GM23338 (cell line): ENCODE measurements at regions not wholly inside any gene's neighbourhood (a gene's known extent, or its start where the extent isn't known, plus 50 kb on each side); places are given as distances from the start of the nearest gene placed in this dataset.

Experiments used
- ATAC-seq: fragments of 200-7000 bp; cut with Tn5 transposase; 3 replicates; pipeline ENCODE4 v1.9.1; 2020
- DNase-seq: peaks from one replicate; pipeline ENCODE4 v3.0.0-alpha.2; 2015; ENCODE audit warnings: low spot score
- H2AFZ ChIP-seq: fragments of 200-600 bp; sonication (generic); 2 replicates; pipeline ENCODE4 v1.8.0; 2016; ENCODE audit warnings: antibody characterized with exemption, mild to moderate bottlenecking, moderate library complexity
- H3F3A ChIP-seq: fragments of 200-600 bp; sonication (generic); replicated peaks from 2 replicates; pipeline ENCODE4 v1.8.0; 2017; ENCODE audit warnings: antibody characterized with exemption, mixed run types, low read depth
- H3K27ac ChIP-seq: fragments of 200-600 bp; sonication (generic); 2 replicates; pipeline ENCODE4 v1.6.1; 2016; ENCODE audit warnings: low read depth
- H3K27me3 ChIP-seq: fragments of 200-600 bp; sonication (generic); 2 replicates; pipeline ENCODE4 v1.8.0; 2016; ENCODE audit warnings: mild to moderate bottlenecking, mixed run types, moderate library complexity; ENCODE audit not compliant: insufficient read depth
- H3K36me3 ChIP-seq: fragments of 200-600 bp; sonication (generic); 2 replicates; pipeline ENCODE4 v1.8.0; 2016; ENCODE audit warnings: mild to moderate bottlenecking; ENCODE audit not compliant: insufficient read depth
- H3K4me1 ChIP-seq: fragments of 200-600 bp; sonication (generic); 2 replicates; pipeline ENCODE4 v1.8.0; 2016; ENCODE audit warnings: mild to moderate bottlenecking, moderate library complexity; ENCODE audit not compliant: insufficient read depth
- H3K4me2 ChIP-seq: fragments of 200-600 bp; sonication (generic); 2 replicates; pipeline ENCODE4 v1.7.1; 2017; ENCODE audit warnings: mixed run types
- H3K4me3 ChIP-seq: fragments of 200-600 bp; sonication (generic); 2 replicates; pipeline ENCODE4 v1.6.1; 2016; ENCODE audit warnings: mixed run types
- H3K79me2 ChIP-seq: fragments of 200-600 bp; sonication (generic); replicated peaks from 2 replicates; pipeline ENCODE4 v1.8.0; 2017; ENCODE audit warnings: mild to moderate bottlenecking; ENCODE audit not compliant: insufficient read depth
- H3K9me2 ChIP-seq: fragments of 200-600 bp; sonication (generic); 2 replicates; pipeline ENCODE4 v1.8.0; 2017; ENCODE audit not compliant: insufficient read depth
- H4K20me1 ChIP-seq: fragments of 200-600 bp; sonication (generic); replicated peaks from 2 replicates; pipeline ENCODE4 v1.8.0; 2017; ENCODE audit warnings: mild to moderate bottlenecking; ENCODE audit not compliant: insufficient read depth
- H3K27ac Mint-ChIP-seq: 2 replicates; pipeline ENCODE4 v1.8.0; 2020; ENCODE audit warnings: inconsistent platforms, mild to moderate bottlenecking, moderate library complexity, mixed read lengths
- H3K27me3 Mint-ChIP-seq: 3 replicates; pipeline ENCODE4 v1.8.0; 2022; ENCODE audit warnings: low read depth, mild to moderate bottlenecking, moderate library complexity, mixed read lengths, inconsistent platforms; ENCODE audit not compliant: insufficient read depth, poor library complexity
- H3K36me3 Mint-ChIP-seq: 3 replicates; pipeline ENCODE4 v1.8.0; 2021; ENCODE audit warnings: low read depth, mild to moderate bottlenecking, inconsistent platforms, moderate library complexity, mixed read lengths
- H3K4me1 Mint-ChIP-seq: 3 replicates; pipeline ENCODE4 v1.8.0; 2020; ENCODE audit warnings: mild to moderate bottlenecking, inconsistent platforms, mixed read lengths
- H3K4me3 Mint-ChIP-seq: 3 replicates; pipeline ENCODE4 v1.8.0; 2021; ENCODE audit warnings: moderate library complexity, mild to moderate bottlenecking, inconsistent platforms, mixed read lengths
- H3K9me3 Mint-ChIP-seq: 3 replicates; pipeline ENCODE4 v1.8.0; 2020; ENCODE audit warnings: moderate library complexity, mild to moderate bottlenecking, inconsistent platforms, mixed read lengths
- EZH2 ChIP-seq: fragments of 200-600 bp; sonication (generic); IDR thresholded peaks from one replicate; pipeline ENCODE4 v1.8.0; 2017; ENCODE audit warnings: antibody characterized with exemption, mild to moderate bottlenecking, low read depth; ENCODE audit not compliant: unreplicated experiment
- NANOG ChIP-seq: IDR thresholded peaks from 2 replicates; pipeline ENCODE4 v1.6.1; 2016; ENCODE audit warnings: antibody characterized with exemption, borderline replicate concordance
- REST ChIP-seq: IDR thresholded peaks from one replicate; pipeline ENCODE4 v1.6.1; 2018; ENCODE audit warnings: antibody characterized with exemption; ENCODE audit not compliant: unreplicated experiment
- STAT1 ChIP-seq: IDR thresholded peaks from one replicate; pipeline ENCODE4 v1.6.1; 2016; ENCODE audit warnings: antibody characterized with exemption; ENCODE audit not compliant: unreplicated experiment
- ZNF114 ChIP-seq: fragments of 250-450 bp; sonication (Bioruptor Pico); IDR thresholded peaks from 2 replicates; pipeline ENCODE4 v1.5.0; 2020; ENCODE audit warnings: mild to moderate bottlenecking, moderate library complexity
- ZNF331 ChIP-seq: fragments of 250-450 bp; sonication (Bioruptor Pico); IDR thresholded peaks from 2 replicates; pipeline ENCODE4 v1.5.0; 2020; ENCODE audit warnings: low read depth, mild to moderate bottlenecking, moderate library complexity
- TF ChIP-seq, protein P1 (sequence below): IDR thresholded peaks from 2 replicates; pipeline ENCODE4 v1.6.1; 2016; ENCODE audit warnings: antibody characterized with exemption
- TF ChIP-seq, protein P2 (sequence below): fragments of 250-450 bp; sonication (Bioruptor Pico); IDR thresholded peaks from 2 replicates; pipeline ENCODE4 v1.5.0; 2020; ENCODE audit warnings: mild to moderate bottlenecking, moderate library complexity

- H4K20me1 ChIP-seq = no peaks in the 10 kb centered on the region
- TF ChIP-seq ZNF331 (CRISPR knock-in tag) (no peak), REST (no peak)
- no peaks in the 10 kb centered on the region for H3K36me3 ChIP-seq
- DNase-seq (no peak), ATAC-seq (no peak)
- Mint-ChIP-seq H3K36me3 (no peaks in the 10 kb centered on the region; the same call in 2 of the 3 replicates), H3K9me3 (no peaks in the 10 kb centered on the region), H3K27ac (no peak overlapping the region; the same call in 1 of the 2 replicates), H3K27me3 (no peaks in the 10 kb centered on the region), H3K4me1 (peaks cover 35% of the 10 kb centered on the region), H3K4me3 (no peak overlapping the region)
- H2AFZ ChIP-seq = peak overlapping the region; percentile 12; the same call in 1 of the 2 replicates
- H3K79me2 ChIP-seq = no peaks in the 10 kb centered on the region
- H3K27ac ChIP-seq = no peak overlapping the region
- no peak overlapping the region for H3K4me3 ChIP-seq
- no peaks in the 10 kb centered on the region for H3K9me2 ChIP-seq
- H3K27me3 ChIP-seq = no peaks in the 10 kb centered on the region
- no peaks in the 10 kb centered on the region for H3F3A ChIP-seq
- no peak overlapping the region for H3K4me2 ChIP-seq
- peaks cover 19% of the 10 kb centered on the region for H3K4me1 ChIP-seq
Measured at GRCh38 chr3:177424521-177424920, 227.2 kb upstream of the TBL1XR1 start.

DNA sequence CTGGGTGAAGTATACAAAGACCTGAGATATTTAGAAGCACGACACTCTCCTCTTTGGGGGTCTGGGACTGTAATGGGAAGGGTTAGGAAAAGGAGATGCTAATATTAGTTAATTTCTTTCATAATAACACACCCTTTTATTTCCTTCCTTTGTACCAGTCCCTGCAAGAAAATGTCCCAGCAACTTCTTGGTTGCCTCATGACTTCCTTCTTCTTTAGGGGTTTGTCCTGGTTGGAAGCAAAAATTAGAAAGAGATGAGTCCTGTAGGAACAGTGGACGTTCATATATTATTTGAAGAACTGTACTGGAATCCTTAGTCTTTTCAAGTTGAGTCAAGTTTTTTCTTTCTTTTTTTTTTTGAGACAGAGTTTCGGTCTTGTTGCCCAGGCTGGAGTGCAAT is 227.8 kb upstream of the TBL1XR1 start:
- no peak for DNase-seq
- Histone ChIP-seq H3K9me2 (no peaks in the 10 kb centered on the region), H3F3A (no peaks in the 10 kb centered on the region), H3K27me3 (no peaks in the 10 kb centered on the region), H3K36me3 (no peaks in the 10 kb centered on the region), H2AFZ (no peak overlapping the region; the same call in 1 of the 2 replicates), H3K4me3 (no peak overlapping the region), H3K27ac (no peak overlapping the region), H3K79me2 (no peaks in the 10 kb centered on the region), H4K20me1 (no peaks in the 10 kb centered on the region), H3K4me1 (peaks cover 25% of the 10 kb centered on the region), H3K4me2 (no peak overlapping the region)
- no peak for TF ChIP-seq ZNF114 (CRISPR knock-in tag)
- TF ChIP-seq, protein P1, sequence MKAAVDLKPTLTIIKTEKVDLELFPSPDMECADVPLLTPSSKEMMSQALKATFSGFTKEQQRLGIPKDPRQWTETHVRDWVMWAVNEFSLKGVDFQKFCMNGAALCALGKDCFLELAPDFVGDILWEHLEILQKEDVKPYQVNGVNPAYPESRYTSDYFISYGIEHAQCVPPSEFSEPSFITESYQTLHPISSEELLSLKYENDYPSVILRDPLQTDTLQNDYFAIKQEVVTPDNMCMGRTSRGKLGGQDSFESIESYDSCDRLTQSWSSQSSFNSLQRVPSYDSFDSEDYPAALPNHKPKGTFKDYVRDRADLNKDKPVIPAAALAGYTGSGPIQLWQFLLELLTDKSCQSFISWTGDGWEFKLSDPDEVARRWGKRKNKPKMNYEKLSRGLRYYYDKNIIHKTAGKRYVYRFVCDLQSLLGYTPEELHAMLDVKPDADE = no peak
- no peak for TF ChIP-seq EZH2
- TF ChIP-seq NANOG = no peak
- no peak for TF ChIP-seq STAT1
- TF ChIP-seq, protein P2, sequence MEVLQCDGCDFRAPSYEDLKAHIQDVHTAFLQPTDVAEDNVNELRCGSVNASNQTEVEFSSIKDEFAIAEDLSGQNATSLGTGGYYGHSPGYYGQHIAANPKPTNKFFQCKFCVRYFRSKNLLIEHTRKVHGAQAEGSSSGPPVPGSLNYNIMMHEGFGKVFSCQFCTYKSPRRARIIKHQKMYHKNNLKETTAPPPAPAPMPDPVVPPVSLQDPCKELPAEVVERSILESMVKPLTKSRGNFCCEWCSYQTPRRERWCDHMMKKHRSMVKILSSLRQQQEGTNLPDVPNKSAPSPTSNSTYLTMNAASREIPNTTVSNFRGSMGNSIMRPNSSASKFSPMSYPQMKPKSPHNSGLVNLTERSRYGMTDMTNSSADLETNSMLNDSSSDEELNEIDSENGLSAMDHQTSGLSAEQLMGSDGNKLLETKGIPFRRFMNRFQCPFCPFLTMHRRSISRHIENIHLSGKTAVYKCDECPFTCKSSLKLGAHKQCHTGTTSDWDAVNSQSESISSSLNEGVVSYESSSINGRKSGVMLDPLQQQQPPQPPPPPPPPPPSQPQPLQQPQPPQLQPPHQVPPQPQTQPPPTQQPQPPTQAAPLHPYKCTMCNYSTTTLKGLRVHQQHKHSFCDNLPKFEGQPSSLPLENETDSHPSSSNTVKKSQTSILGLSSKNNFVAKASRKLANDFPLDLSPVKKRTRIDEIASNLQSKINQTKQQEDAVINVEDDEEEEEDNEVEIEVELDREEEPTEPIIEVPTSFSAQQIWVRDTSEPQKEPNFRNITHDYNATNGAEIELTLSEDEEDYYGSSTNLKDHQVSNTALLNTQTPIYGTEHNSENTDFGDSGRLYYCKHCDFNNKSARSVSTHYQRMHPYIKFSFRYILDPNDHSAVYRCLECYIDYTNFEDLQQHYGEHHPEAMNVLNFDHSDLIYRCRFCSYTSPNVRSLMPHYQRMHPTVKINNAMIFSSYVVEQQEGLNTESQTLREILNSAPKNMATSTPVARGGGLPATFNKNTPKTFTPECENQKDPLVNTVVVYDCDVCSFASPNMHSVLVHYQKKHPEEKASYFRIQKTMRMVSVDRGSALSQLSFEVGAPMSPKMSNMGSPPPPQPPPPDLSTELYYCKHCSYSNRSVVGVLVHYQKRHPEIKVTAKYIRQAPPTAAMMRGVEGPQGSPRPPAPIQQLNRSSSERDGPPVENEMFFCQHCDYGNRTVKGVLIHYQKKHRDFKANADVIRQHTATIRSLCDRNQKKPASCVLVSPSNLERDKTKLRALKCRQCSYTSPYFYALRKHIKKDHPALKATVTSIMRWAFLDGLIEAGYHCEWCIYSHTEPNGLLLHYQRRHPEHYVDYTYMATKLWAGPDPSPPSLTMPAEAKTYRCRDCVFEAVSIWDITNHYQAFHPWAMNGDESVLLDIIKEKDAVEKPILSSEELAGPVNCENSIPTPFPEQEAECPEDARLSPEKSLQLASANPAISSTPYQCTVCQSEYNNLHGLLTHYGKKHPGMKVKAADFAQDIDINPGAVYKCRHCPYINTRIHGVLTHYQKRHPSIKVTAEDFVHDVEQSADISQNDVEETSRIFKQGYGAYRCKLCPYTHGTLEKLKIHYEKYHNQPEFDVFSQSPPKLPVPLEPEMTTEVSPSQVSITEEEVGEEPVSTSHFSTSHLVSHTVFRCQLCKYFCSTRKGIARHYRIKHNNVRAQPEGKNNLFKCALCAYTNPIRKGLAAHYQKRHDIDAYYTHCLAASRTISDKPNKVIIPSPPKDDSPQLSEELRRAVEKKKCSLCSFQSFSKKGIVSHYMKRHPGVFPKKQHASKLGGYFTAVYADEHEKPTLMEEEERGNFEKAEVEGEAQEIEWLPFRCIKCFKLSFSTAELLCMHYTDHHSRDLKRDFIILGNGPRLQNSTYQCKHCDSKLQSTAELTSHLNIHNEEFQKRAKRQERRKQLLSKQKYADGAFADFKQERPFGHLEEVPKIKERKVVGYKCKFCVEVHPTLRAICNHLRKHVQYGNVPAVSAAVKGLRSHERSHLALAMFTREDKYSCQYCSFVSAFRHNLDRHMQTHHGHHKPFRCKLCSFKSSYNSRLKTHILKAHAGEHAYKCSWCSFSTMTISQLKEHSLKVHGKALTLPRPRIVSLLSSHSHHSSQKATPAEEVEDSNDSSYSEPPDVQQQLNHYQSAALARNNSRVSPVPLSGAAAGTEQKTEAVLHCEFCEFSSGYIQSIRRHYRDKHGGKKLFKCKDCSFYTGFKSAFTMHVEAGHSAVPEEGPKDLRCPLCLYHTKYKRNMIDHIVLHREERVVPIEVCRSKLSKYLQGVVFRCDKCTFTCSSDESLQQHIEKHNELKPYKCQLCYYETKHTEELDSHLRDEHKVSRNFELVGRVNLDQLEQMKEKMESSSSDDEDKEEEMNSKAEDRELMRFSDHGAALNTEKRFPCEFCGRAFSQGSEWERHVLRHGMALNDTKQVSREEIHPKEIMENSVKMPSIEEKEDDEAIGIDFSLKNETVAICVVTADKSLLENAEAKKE (CRISPR knock-in tag) = no peak
- Mint-ChIP-seq H3K36me3 (no peaks in the 10 kb centered on the region; the same call in 2 of the 3 replicates), H3K27ac (no peak overlapping the region), H3K4me1 (peaks cover 39% of the 10 kb centered on the region), H3K27me3 (no peaks in the 10 kb centered on the region), H3K9me3 (no peaks in the 10 kb centered on the region), H3K4me3 (no peak overlapping the region)
- no peak for ATAC-seq
